C4-2B (cell line): ENCODE measurements at regions not wholly inside any gene's neighbourhood (a gene's known extent, or its start where the extent isn't known, plus 50 kb on each side); places are given as distances from the start of the nearest gene placed in this dataset.

Experiments
- ZFX ChIP-seq: fragments of 450-650 bp; IDR thresholded peaks from 2 replicates; pipeline ENCODE4 v1.6.1; 2017
- TF ChIP-seq, protein P1 (sequence below): fragments of 450-650 bp; conservative IDR thresholded peaks from 2 replicates; pipeline ENCODE4 v1.5.1; 2017; ENCODE audit warnings: mild to moderate bottlenecking

- TF ChIP-seq, protein P1, sequence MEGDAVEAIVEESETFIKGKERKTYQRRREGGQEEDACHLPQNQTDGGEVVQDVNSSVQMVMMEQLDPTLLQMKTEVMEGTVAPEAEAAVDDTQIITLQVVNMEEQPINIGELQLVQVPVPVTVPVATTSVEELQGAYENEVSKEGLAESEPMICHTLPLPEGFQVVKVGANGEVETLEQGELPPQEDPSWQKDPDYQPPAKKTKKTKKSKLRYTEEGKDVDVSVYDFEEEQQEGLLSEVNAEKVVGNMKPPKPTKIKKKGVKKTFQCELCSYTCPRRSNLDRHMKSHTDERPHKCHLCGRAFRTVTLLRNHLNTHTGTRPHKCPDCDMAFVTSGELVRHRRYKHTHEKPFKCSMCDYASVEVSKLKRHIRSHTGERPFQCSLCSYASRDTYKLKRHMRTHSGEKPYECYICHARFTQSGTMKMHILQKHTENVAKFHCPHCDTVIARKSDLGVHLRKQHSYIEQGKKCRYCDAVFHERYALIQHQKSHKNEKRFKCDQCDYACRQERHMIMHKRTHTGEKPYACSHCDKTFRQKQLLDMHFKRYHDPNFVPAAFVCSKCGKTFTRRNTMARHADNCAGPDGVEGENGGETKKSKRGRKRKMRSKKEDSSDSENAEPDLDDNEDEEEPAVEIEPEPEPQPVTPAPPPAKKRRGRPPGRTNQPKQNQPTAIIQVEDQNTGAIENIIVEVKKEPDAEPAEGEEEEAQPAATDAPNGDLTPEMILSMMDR, result no peak
- TF ChIP-seq ZFX, result no peak
These were observed 326.4 kb downstream of the DYSF start for GRCh38 chr2:71779774-71780105.
